ENCODE measurements at regions not wholly inside any gene's neighbourhood (a gene's known extent, or its start where the extent isn't known, plus 50 kb on each side); places are given as distances from the start of the nearest gene placed in this dataset.

GRCh38 chr6:164721460-164721859 is 587.9 kb downstream of the C6orf118 start:
- no peak for TF ChIP-seq CTCF (IDR thresholded peaks at IDR 0.05; ENCODE audit: poor library complexity, severe bottlenecking)
- TF ChIP-seq EZH2 (IDR thresholded peaks at IDR 0.05; ENCODE audit: borderline replicate concordance, insufficient read depth, low read length, poor library complexity, severe bottlenecking) = no peak
- TF ChIP-seq EP300 (conservative IDR thresholded peaks at IDR 0.05; ENCODE audit: poor library complexity, severe bottlenecking) = no peak
- TF ChIP-seq POLR2AphosphoS5 (IDR thresholded peaks at IDR 0.05) = no peak
- TF ChIP-seq SMC3 (conservative IDR thresholded peaks at IDR 0.05; ENCODE audit: poor library complexity) = no peak
- TF ChIP-seq MXI1 (conservative IDR thresholded peaks at IDR 0.05; ENCODE audit: poor library complexity, severe bottlenecking) = no peak
- no peak for TF ChIP-seq TAF1 (IDR thresholded peaks at IDR 0.05; ENCODE audit: low read depth)

Measured in neural cell (in vitro differentiated cells).